NCI-H82 (cell line): ENCODE measurements at regions not wholly inside any gene's neighbourhood (a gene's known extent, or its start where the extent isn't known, plus 50 kb on each side); places are given as distances from the start of the nearest gene placed in this dataset.

Source experiments
- DNase-seq: peaks from one replicate; lab custom pipeline; 2025; lab: John Stamatoyannopoulos, UW

DNA sequence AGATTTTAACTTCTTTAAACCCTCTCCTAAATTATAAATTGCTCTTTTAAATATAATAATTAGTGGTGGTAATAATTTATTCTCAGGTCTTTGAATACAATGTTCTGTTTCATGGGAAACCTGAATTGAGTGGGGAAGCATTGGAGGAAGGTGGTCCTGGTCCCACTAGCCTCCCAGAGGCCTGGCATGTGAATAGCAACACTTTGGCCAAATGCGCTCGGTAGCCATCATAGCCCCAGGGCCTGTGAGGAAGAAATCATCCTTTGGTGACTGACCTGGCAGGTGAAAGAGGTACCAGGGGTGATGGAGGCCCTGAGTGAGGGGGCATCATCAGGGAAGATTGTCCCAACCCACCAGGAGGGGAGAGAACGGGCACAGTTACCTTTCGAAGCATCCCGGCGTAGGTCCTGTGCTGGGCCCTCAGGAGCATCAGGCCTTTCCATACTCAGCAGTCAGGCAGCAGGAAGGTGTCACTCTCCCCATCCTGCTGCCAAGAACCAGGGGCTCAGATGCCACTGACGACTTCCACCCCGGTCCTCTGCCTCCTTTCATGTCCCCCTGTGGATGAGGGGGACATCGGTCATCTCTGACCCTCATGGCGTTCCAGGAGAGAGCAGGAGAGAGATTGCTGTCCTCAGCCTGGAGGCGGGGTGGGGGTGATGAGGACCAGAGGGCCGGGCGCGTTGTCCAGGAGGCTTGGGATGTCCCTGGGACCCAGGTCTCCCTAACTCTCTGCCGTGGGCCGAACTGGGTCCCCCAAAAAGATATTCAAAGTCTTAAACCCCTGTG is 78.6 kb upstream of the HPCAL1 start:
- DNase-seq, result no peak

GRCh38 chr2:10224734-10225133 is 78.0 kb upstream of the HPCAL1 start:
- DNase-seq, result no peak

DNA sequence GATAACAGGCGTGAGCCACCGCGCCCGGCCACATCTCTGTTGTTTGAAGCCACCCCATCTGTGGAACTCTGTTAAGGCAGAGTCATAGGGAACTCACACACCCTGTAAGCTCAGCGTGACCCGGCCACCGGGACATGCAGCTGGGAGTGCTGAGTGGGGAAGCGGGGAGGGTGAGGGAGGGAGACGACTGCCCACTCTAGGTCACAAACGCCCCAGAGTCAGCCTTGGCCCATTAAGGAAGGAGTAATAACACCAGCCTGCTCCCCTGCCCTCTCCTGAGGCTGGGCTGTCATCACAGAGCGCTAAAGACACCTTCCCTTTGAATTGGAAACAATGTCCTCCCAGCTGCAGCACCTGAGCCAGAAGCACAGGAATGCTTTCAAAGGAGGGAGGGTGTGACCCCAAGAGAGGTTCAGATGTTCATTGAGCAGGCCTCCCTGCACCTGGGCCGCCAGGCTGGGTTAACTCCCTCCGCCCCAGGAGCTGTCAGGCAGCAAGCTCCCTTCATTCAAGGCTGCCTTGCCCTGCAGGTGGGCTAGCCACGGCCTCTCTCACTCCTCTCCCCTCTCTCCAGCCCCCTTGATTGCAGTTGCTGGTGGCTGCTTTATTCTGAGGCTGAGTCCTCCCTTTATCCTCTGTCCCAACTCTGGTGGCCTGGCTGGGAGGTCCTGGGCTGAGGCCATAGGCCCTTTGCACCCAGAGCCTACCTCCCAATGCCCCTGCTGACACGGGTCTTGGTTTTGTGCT is 77.2 kb upstream of the HPCAL1 start:
- no peak for DNase-seq

GRCh38 chr2:10226038-10226724 is 76.5 kb upstream of the HPCAL1 start:
- DNase-seq, result peak; percentile 46

DNA sequence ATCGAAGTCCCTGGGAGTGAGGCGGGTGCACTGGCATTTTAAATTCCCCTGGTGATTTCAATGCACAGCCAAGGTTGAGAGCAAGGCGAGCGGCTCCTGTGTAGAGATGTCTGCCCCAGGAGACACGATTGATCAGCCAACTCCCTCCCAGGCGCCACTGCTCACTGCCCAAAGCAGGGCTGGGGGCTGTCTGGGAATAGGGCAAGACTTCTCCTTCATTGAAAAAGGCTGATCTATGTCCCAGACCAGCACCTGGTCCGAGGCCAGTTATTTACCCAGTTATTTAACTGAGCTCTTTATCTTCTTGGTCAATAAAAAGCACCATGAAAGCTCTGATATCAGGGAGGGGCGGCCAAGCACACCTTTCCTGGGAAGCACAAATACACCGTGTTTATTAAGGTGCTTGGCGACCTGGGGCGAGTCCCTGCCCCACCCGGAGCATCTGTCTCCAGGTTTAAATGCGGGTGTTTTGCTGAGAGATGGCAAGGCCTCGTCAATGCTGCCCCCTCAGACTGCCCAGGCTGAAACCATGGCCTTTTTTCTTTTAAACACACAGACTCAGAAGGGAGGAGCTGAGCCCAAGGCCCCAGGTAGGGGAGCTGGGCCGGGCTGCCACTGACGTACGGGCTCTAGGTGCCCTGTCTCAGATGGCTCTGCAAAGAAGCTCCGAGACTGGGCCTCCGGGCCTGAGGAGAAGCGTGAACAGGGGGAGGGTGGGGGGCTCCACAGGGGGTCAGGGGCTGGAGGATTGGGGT is 73.9 kb upstream of the HPCAL1 start:
- no peak for DNase-seq

DNA sequence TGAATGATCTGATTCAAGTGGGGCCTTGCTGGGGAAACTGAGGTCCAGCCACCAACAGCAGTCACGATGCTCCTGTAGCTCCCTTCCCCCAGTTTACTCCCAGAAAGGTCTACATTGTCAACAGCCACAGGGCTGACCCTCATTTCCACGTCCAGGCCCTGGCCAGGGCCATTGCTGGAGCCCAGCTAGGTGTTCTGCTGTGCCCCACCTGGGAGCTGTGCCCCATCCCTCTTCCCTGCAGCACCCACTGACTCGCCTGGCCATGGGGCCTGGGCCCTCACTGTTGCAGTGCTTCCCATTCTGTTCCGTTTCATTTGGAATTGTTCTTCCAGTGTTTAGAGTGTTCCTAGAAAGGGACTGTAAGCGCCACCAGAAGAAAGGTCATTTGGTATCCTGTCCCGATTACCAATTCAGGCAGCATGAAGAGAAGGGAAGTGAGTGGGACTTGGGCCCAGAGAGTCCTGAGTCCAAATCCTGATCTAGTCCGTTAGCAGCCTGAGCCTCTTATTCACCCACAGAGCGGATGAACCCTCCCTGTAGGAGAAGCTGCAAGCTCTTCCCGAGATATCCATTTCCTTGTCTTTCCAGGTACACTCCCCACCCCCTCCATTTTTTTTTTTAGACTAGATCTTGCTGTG is 73.1 kb upstream of the HPCAL1 start:
- no peak for DNase-seq

DNA sequence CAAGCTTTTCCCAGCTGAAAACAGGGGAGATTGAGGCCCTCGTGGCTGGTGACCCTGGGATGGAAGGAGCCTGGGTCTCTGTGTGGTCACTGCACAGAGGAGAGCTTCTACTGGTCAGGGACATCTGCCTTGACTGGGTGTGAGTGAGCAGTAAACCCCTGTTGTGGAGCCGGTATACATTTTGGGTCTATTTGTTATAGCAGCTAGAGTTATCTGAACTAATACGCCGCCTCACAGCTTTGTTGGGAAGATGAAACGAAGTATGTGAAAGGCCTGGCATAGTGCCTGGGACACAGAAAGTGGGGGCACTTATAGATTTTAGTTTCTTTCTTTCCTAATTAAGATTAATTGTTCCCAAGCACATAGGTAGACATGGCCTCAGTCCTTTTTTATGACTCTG is 72.2 kb upstream of the HPCAL1 start:
- DNase-seq, result no peak

DNA sequence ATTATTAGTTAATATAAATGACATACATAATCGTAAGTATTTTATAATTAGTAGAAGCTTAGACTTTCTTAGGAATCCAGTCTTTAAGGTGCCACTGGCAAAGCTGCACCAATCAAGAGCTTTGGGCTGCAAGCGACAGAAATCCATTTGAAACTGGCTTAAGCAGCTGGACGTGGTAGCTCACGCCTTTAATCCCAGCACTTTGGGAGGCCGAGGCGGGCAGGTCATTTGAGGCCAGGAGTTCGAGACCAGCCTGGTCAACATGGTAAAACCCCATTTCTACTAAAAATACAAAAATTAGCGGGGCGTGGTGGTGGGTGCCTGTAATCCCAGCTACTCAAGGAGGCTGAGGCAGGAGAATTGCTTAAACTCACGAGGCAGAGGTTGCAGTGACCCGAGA is 71.8 kb upstream of the HPCAL1 start:
- peak; percentile 45 for DNase-seq

DNA sequence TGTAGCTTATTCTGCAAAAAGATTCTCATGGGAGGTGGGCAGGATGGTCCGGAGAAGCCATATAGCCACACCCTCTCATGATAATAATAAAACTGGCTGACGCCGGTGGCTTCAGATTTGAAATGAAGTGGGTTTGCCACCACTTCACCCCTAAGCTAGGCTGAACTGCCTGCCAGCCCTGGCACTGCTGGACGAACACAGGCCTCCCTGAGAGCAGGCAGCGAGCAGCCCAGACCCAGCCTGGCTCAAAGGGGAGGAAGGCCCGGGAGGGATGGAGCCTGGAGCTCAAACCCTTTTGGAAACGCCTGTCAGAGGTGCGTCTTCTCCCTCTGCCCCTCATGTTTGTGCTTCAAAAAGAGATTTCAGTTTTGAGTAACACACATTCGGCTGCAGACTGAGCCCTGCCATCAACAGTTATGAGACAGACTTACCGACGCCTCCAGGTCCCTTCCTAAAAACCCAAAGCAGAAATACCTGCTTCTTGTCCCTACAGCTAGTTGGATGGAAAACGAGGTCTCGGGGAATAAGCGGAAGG is 71.1 kb upstream of the HPCAL1 start:
- DNase-seq, result no peak

DNA sequence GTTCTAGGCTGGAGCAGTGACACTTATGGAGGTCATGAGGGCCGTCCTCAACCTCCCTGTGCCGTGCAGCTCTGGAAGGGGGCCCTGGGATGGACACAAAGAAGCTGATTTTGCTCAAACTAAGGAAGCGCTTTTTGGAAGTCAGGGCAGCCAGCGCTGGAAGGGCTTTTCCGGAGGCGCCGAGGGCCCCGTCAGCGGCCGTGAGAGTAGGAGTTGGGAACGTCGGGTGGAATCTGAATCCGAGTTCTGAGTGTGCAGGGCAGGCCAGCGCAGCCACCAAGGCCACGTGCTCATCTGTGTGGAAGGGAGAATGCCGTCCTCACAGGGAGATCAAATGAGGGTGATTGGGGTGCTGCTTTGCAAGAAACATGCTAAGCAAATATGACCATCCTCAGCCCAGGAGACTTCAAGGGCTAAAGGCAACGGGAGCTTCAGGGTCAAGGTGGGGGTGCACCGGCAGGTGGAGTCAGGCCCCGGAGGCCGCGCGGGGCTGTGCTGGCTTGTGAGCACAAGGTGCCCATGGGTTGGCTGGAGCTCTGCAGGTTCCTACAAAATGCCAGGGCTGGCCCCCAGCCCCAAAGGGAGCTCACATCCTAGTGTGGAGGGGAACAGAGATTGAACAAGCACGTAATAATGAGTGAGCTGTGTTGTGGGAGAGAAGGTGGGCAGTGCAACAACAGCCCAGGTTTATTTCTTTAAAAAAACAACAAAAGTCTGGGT is 70.4 kb upstream of the HPCAL1 start:
- no peak for DNase-seq

- DNase-seq, result no peak
These were observed 69.3 kb upstream of the HPCAL1 start for GRCh38 chr2:10233131-10234012.

DNA sequence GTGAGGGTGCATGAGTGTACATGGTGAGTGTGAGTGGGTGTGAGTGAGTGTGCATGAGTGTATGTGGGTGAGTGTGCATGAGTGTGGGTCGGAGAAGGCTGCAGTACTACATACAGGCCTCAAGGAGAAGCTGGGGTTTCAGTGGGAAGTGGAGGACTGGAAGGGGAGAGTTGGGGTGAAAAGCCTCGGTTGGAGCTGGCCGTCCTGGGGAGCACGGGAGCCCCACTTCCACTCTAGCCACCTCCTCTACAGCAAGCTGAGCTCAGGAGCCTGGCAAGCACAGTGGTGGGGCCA is 68.7 kb upstream of the HPCAL1 start:
- no peak for DNase-seq

DNA sequence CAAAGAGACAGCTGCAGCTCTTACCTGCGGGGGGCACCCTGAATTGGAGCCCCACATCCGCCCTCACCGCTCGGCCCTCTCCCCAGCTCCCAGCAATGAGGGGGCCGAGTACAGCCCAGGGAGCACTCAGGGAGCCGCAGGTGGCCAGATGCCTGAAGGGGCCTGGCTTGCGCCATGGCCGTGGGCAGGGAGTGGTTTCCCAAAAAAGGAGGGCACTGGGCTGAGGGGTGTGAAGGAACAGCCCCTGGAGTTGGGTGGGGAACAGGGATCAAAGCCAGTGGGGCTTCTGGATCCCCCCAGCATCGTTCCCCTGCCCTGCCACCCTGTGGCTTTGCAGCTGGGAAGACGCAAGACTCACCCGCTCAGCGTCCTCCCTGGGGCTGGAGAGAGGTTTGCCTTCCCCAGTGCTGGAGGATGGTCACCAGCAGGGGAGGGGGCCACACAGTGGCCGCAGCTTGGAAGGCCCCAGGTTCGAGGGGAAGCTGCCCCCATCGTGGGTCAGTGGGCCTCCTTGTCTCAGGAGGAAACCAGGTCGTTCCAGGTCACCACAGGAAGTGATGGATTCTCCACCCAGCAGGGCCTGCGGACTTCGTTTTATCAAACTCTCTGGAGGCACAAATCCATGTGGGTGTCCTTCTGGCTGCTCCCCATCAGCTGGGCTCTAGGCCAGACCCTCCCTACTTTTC is 68.2 kb upstream of the HPCAL1 start:
- DNase-seq, result no peak

DNA sequence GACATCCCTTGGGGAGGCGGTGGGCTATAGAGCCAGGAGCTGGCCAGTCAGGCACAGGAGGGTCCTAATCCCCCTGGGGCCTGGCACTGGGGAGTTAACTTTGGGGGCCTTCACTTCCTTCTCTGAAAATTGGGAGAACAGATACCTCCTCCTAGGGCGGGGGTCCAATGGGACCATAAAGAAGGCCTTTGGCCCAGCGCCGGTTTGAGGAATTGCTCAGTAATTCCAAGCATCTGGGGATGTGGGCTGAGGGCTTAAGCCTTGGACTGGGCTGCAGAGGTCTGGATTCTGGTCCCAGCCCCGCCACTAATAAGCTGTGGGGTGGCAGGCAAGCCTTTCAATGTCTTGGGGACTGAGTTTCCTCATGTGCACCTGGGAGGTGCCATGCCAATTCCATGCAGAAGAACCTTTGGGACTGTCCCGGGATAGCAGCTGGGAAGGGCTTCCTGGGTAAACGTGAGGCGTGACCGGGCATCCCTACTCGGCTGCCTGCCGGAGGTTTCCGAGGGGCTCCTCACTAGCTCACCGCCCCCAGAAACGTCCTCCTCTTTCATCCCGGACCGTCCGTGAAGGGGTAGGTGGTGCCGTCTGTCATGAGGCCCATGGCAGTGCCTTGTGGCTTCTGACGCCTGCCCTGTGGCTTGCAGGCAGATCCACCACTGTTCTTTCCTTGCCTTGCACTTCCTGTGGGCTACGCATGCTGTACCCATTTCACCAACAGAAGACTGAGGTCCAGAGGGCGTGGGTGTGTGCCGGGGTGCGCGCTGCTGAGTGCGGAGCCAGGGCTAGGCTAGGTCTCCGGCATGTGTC is 67.4 kb upstream of the HPCAL1 start:
- DNase-seq, result no peak

DNA sequence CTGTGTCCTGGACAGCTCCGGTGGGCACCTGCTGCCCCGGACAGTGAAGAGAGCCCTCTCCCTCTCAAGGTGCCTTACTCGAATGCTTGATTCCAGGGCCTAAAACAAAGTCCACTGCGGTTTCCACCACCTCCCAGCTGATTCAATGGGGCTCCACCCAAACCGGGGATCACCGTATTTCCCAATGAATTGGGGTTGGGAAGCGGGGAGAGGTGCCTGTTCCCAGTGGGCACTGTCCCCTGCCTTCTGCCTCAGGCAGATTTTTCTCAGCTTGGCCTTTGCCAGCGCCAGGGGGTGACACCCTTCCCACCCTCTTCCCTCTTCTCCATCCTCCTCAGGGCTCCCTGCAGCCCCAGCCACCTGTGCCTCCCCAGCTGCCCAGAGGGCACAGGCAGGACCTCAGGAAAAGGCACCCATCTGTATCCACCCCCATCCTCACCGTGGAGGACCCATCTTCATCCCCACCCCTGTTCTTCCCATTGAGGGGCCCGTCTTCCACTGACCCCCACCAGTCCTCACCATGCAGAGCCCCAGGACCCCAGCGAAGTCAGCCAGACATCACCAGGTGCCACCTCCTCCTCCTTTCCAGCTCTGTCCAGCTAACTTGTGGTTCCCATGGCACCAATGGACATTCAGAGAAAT is 66.7 kb upstream of the HPCAL1 start:
- no peak for DNase-seq

DNA sequence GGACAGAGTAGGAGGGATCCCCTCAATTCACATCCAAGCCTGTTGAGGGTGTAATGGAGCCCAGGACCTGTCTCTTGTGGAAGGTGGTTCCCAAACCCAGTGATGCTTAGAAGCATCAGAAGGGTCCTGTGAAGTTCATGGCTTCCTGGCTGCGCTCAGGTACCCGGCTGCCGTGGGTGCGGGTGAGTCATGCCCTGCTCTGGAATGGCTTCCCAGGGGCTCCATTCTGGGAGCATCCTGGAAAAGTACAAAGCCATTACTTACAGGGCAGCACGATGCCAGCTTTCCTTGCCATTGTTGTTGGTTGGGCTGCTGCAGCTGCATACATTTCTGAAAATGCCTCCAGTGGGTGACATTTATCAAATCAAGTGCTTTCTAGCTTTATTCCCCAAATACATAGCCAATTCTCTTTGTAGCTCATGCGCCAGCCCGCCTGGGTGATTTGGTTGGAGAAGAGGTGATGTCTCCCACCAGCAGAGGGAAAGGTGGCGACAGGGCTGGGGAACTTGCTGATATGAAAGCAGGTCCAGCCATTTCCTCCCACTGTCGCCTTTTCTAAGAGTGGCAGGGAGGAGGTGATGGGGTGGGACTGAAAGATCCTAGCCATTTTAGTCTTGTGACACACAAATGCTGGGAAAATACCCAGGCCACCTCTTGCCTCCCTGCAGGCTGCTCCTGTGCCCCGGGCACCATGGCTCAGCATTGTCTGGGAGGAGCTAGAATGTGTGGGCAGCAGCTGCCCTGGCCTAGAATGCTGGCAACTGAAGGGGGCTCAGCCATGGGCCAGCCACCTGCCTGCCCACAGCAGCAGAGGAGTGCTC is 65.9 kb upstream of the HPCAL1 start:
- DNase-seq, result no peak
